ENCODE measurements at regions not wholly inside any gene's neighbourhood (a gene's known extent, or its start where the extent isn't known, plus 50 kb on each side); places are given as distances from the start of the nearest gene placed in this dataset.
A peak's percentile ranks its signal among the peaks of the same experiment; 100 is the strongest.

DNA sequence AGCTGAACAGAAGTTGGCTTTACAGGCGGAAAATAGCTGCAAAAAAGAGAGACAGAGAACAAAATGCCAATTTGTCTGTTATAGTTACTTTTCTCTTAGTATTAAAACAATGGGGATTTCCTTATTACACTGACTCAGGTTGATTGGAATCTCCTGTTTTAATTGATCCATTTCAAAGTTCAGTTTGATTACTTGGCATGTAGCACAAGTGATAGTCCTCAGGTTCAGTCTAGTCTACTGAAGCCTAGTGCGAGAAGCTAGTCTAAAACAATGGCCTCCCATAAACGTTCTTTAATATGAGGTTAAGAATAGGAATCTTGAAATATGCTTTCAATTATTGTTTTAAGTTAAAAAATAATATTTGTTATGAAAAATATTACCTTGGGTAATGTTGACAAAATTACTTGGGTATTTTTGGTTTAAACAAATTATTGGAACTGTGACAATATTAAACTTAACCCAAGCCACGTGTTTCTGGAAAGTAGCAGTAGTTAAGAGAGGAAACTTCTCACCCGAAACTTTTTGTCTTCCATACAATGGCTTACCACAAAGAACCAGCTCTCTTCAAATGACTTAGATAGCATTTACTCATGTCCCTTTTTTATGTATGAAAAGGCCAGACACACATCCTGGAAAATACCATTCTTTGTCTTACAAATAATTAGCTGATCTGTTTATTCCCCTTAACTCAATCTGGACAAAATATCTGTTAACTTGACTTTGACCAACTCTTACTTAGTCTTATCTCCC, 1326.2 kb upstream of the TMEFF2 start:
- DNase-seq = no peak
- in situ Hi-C loops (cut with HindIII; ENCODE audit: low pct_ligation_motif_present, low pct_unique_long_range_greater_than_20kb, low sequenced_read_pairs) = no loop called here

DNA sequence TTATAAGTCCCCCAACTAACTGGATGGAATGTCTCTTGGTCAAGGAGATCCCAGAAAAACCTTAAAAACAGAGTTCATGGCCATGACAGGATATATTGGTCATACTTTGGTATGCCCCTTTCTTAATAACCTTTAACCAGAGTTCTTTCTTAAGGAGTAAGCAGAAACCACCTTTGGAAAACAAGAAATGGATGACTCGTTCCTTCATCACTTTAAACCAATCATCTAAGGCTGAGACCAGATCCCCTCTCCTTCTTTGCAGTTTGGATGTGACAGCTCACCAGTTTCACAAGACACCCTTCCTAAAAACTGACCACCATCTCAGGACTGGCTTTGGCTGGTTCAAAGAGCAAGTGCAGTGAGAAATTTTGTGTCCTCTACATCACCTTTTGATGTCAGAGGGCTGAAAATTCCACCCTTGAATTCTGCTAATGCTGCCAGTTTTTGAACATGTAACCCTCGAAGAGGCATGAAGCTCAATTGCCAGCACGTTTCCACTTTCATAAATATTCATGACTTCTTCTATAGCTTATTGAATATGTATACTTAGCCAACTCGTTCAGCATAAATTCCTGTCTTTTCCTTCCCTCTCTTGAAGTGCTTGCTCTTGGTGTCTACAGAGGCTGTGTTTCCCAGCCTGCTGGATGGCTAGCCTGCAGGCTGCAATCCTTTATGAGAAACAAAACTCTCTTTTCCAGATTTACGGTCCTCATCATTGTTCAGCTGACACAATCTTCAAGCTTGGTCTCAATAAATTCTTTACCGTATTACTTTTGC, 1323.5 kb upstream of the TMEFF2 start:
- peak; percentile 87 for DNase-seq
- in situ Hi-C loops (cut with HindIII; ENCODE audit: low pct_ligation_motif_present, low pct_unique_long_range_greater_than_20kb, low sequenced_read_pairs) = no loop called here

DNA sequence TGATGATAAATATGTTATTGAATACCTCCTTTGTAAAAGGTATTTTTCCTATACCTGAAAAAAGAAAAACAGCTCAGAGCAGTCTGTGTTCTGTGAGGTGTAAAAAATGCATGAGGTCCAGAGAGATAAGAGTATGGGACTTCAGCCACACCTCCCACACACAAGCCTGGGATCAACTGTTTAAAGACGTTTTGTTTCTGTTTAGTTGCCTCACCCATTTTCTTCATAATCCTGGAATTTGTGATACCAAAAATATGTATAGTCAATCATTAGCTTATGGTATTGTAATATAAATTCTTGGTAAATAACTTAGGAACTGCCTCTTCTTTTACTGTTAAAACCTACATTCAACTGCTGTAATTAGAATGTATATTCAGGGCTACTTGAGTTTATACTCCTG, 1322.9 kb upstream of the TMEFF2 start:
- in situ Hi-C loops (cut with HindIII; ENCODE audit: low pct_ligation_motif_present, low pct_unique_long_range_greater_than_20kb, low sequenced_read_pairs) = no loop called here

DNA sequence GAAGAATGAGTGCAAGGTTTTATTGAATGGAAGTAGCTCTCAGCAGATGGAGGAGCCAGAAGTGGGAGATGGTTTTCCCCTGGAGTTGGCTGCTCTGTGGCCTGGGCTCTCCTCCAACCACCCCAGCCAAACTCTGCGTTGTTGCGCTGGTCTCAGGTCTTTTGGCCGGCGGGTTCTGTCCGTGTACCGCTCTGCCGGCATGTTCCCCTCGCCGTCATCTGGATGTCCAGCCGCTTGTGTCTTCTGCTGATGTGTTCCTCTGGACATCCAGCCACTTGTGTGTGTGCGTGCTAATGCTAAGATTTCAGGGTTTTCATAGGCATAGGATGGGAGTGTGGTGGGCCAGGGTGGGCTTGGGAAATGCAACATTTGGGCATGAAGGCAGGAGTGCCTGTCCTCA, 1311.3 kb upstream of the TMEFF2 start:
- no peak for DNase-seq
- in situ Hi-C loops (cut with HindIII; ENCODE audit: low pct_ligation_motif_present, low pct_unique_long_range_greater_than_20kb, low sequenced_read_pairs) = no loop called here

More for the DNA sequence above, 1322.9 kb upstream of the TMEFF2 start:
- peak; percentile 72 for DNase-seq

DNA sequence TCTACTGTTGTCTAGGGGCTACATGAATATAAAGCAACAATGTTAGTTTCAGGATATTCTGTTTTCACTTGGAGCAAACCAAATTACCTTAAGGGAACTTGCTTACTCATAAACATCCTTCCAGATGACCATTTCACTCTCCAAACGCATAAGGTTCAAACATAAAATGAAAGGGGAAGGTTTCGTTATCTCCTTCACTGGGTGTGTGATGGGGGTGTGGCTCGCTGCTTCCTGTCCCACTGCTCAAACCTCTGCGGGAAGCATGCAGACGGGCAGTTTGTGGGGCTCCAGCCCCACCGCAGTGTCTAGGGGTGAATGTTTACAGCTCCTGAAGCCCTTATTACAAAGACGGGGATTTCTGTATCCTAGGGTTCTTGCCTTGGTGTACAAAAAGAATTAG, 1310.9 kb upstream of the TMEFF2 start:
- DNase-seq = no peak
- in situ Hi-C loops (cut with HindIII; ENCODE audit: low pct_ligation_motif_present, low pct_unique_long_range_greater_than_20kb, low sequenced_read_pairs) = no loop called here

DNA sequence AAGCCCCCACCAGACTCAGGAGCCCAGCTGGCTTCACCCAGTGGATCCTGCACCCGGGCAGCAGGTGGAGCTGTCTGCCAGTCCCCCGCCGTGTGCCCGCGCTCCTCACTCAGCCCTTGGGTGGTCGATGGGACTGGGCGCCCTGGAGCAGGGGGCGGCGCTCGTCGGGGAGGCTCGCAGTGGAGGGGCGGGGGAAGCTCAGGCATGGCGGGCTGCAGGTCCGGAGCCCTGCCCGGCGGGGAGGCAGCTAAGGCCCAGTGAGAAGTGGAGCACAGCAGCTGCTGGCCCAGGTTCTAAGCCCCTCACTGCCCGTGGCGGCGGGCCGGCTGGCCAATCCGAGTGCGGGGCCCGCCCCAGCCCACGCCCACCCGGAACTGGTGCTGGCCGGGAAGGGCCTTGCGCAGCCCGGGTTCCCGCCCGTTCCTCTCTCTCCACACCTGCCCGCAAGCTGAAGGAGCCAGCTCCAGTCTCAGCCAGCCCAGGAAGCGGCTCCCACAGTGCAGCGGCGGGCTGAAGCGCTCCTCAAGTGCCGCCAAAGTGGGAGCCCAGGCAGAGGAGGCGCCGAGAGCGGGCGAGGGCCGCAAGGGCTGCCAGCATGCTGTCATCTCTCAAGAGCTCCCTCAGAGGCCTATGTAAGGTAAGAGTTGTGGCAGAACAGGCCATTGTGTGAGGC, 1307.8 kb upstream of the TMEFF2 start:
- in situ Hi-C loops (cut with HindIII; ENCODE audit: low pct_ligation_motif_present, low pct_unique_long_range_greater_than_20kb, low sequenced_read_pairs) = no loop called here
- no peak for DNase-seq

DNA sequence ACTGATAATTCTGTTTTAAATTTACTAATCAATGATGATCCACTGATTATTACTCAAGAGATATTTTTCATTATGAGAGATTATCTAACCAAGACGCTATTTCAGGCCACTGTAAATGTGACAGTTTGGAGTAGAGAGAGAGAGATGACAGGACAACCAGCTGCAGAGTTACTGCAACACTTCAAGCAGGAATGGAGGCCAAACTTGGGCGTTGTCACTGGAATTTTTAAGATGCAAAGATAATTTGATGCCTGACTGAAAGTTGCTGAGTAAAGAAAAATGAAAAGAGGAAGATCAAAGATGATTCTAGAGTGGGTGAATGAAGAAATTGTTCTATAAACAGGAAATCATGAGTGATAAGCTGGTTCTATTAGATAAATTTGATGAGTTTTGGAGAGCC, 1302.1 kb upstream of the TMEFF2 start:
- in situ Hi-C loops (cut with HindIII; ENCODE audit: low pct_ligation_motif_present, low pct_unique_long_range_greater_than_20kb, low sequenced_read_pairs) = no loop called here
- no peak for DNase-seq

DNA sequence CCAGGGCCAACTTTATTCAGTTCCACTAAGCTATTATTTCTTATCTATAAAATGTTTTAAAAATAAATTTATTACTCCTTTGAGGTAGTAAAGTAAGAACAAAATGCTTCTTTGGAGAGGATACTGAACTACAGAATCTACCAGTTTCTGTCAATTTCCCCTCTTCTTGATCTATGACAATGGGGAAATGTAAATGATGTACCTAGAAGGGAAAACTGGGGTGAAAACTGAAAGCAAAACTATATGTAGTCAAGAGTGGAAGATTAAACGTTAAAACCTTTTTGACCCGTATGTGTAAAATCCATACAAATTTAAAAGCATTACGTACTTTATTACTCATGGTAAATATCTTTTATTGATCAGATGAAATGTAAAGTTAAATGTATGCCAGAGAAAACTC, 1287.8 kb upstream of the TMEFF2 start:
- in situ Hi-C loops (cut with HindIII; ENCODE audit: low pct_ligation_motif_present, low pct_unique_long_range_greater_than_20kb, low sequenced_read_pairs) = no loop called here
- DNase-seq = no peak

DNA sequence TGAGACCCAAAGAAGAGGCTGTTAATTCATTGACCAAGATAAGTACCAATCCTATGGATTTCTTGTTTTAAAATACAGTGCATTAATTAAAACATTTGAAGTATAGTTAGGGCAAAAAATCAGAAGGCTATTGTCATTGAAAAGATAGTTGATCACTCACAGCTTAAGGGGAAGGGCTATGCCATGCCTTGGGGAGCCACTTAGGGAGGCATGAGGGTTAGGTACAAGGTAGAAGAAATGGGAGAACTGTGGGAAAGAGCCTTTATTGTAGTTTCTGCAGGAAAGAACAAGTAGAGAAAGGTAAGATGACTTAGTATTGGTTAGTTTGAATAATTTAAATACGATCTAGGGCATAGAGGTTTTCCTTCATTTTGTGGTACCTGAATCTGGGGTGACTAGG, 1285.5 kb upstream of the TMEFF2 start:
- in situ Hi-C loops (cut with HindIII; ENCODE audit: low pct_ligation_motif_present, low pct_unique_long_range_greater_than_20kb, low sequenced_read_pairs) = no loop called here
- DNase-seq = no peak

DNA sequence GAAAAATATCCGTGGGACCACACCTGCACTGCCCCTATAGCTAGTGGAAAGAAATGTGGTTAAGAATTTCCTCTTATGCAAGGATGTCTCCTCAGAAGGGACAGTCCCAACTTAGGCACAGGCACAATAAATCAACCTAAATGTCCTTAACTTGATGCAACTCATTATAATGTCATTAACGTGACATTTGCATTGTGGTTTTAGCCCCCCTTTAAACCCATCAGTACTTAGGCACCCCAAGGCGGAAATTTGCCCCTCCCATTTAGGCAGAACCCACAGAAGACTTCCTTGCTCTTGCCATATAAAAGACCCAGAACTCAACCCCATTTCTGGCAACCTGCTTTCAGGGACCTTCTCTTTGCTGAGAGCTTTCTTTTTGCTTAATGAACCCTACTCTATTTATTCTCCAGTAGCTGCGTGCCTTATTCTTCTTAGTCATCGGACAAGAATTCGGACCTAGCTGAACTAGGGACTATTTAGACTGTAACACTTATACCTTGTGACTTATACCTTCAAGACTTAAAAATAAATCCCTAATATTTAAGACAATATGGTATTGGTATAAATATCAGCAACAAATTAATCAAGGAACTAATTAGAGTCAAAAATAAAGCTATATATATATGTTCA, 1281.6 kb upstream of the TMEFF2 start:
- DNase-seq = no peak
- in situ Hi-C loops (cut with HindIII; ENCODE audit: low pct_ligation_motif_present, low pct_unique_long_range_greater_than_20kb, low sequenced_read_pairs) = no loop called here

DNA sequence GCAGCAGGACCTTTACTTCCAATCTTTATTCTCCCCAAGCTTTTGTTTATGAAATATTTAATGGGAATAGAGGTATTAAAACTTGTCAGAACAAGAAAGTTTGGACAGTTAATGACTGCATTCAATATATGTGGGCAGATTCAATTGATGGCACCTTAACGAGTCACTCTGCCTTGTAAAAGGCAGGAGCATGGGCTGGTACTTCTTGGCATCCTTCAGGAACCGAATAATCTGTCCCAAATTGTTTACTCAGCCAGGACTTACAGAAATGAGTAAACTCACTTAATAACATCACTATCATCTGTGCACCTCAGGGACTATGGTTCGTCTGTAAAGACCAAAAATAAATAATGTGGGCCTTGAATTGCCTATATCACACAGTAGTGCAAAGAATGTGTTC, 1280.3 kb upstream of the TMEFF2 start:
- in situ Hi-C loops (cut with HindIII; ENCODE audit: low pct_ligation_motif_present, low pct_unique_long_range_greater_than_20kb, low sequenced_read_pairs) = no loop called here

DNA sequence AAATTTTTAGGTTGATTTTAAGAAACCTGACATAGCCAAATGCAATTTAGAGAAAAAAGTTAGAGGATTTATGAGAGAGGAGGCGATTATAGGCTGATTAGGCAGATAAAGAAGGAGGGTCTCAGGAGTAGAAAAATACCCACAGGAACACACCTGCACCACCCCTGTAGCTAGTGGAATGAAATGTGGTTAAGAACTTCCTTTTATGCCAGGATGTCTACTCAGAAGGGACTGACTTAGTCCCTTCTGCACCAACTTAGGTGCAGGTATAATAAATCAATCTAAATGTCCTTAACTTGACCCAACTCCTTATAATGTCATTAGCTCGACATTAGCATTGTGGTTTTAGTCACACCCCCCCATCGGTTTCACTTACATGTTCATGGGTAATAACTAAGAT, 1274.5 kb upstream of the TMEFF2 start:
- in situ Hi-C loops (cut with HindIII; ENCODE audit: low pct_ligation_motif_present, low pct_unique_long_range_greater_than_20kb, low sequenced_read_pairs) = no loop called here
- DNase-seq = no peak

More for the DNA sequence above, 1280.3 kb upstream of the TMEFF2 start:
- DNase-seq = no peak

DNA sequence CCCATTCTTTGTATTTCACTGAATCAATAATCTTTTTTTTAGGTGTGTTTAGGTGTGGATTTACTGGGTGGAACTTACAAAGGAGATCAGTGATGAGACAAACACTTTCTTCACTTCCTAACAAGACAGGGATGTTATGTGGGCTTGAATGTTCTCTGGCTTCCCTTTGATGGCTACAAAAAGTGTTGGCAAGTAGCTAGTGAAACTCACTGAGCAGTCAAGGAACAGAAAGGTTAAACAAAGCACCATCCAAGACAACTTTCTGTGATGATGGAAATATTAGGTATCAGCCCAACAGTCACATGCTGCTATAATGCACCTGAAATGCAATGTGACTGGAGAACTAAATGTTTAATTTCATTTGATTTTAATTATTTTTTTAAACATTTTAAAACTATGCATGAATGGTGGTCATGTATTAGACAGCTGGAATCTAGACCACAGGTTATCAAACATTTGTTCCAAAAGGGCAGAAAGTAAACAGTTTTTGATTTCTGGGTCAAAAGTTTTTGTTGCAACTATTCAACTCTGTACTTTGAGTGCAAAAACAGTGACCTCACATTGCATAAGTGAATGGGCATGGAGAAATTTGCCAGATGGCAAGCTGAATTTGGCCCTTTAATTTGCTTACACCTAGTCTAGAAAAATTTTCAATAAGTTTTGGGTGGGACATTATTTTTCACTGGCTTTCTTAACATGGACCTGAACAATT, 1272.7 kb upstream of the TMEFF2 start:
- in situ Hi-C loops (cut with HindIII; ENCODE audit: low pct_ligation_motif_present, low pct_unique_long_range_greater_than_20kb, low sequenced_read_pairs) = no loop called here
- no peak for DNase-seq

DNA sequence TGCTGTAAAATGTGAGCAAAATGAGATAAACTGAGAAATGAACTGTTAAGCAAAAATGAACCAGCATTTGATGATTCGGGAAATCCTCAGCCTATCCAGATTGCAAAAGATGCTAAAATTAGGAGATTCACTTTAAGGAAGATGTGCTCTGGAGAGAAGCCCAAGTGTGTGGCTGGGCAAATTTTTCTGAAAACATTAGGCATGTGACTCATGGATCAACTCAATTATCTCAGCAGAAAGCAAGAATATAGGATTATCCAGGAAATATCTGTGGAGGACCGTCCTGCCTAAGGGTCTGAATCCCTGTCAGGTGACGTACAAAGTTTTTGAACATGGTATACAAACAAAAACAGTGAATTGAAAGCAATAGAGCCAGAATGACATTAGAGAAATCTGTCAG, 1268.3 kb upstream of the TMEFF2 start:
- DNase-seq = no peak
- in situ Hi-C loops (cut with HindIII; ENCODE audit: low pct_ligation_motif_present, low pct_unique_long_range_greater_than_20kb, low sequenced_read_pairs) = no loop called here

DNA sequence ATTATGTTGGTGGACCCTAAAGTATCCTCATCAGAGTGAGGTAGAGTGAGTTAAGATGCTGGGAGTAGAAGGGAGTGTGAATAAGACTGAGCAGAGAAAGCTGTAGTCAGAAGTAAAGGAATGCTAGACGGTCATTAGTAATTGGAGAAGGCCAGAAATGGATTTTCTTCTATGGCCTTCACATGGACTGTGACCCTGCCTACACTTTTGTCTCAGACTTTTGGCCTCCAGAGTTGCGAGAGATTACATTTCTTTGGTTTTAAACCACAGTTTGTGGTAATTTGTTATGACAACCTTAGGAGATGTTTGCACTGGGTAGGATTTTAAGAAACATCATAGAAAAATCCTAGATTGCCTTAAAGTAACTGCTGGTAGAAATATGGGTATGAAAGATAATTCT, 1267.7 kb upstream of the TMEFF2 start:
- in situ Hi-C loops (cut with HindIII; ENCODE audit: low pct_ligation_motif_present, low pct_unique_long_range_greater_than_20kb, low sequenced_read_pairs) = no loop called here
- no peak for DNase-seq

DNA sequence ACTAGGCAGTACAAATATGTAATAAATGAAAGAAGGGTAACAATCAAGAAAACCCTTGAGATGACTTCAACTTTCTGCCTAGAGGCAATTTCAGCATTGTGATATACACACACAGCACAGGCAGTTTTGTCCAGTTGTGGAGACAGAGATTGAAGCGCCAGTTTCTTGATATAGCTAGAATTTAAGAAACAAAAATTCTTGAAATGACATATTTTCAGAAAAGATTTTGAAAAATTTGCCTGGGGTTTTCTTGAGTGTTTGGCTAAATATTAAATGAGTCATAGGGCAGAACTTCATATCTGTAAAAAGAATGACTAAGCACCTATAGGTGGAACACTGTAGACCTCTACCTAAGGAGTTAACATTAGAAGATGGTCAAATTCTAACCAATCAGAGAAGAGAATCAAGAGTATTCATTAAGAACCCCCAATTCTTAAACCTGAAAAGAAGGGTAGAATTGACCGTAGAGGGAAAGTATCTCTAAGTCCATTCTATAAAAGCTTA, 1266.8 kb upstream of the TMEFF2 start:
- no peak for DNase-seq
- in situ Hi-C loops (cut with HindIII; ENCODE audit: low pct_ligation_motif_present, low pct_unique_long_range_greater_than_20kb, low sequenced_read_pairs) = no loop called here

DNA sequence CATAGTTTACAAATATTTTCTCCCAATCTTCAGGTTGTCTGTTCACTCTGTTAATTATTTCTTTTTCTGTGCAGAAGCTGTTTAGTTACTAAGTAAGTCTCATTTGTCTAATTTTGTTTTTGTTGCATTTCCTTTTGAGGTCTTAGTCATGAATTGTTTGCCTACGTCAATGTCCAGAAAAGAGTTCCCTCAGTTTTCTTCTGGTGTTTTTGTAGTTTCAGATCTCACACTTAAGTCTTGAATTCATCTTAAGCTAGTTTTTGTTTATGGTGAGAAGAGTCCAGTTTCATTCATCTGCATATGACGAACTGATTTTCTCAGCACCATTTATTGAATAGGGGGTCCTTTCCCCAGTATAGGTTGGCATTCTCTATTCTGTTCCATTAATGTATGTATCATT, 1252.2 kb upstream of the TMEFF2 start:
- in situ Hi-C loops (cut with HindIII; ENCODE audit: low pct_ligation_motif_present, low pct_unique_long_range_greater_than_20kb, low sequenced_read_pairs) = no loop called here
- no peak for DNase-seq

DNA sequence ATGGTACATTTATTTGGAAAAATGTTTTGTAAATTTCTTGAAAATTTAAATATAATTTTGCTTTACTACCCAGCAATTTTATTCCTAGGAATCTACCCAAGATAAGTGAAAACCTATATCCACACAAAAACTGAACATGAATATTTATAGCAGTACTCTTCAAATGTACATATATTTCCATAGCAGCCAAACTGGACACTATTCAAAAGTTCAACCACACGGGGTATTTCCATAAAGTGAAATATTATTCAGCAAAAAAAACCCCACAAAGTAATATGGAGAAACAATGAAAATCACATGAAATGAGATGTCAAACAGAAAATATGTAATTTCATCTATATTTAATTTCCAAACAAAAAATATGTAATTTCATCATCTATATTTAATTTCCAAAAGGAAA, 1247.6 kb upstream of the TMEFF2 start:
- in situ Hi-C loops (cut with HindIII; ENCODE audit: low pct_ligation_motif_present, low pct_unique_long_range_greater_than_20kb, low sequenced_read_pairs) = no loop called here
- DNase-seq = no peak

Data from ACHN (cell line).